ENCODE measurements at regions not wholly inside any gene's neighbourhood (a gene's known extent, or its start where the extent isn't known, plus 50 kb on each side); places are given as distances from the start of the nearest gene placed in this dataset.

GRCh38 chr10:4024516-4025245 is 239.7 kb upstream of the KLF6 start:
- H3K27me3 ChIP-seq: no peaks in the 10 kb centered on the region
- peaks cover 3% of the 10 kb centered on the region; the same call in 1 of the 2 replicates for H3K4me1 ChIP-seq
- H3K36me3 ChIP-seq: no peaks in the 10 kb centered on the region
- no peak for TF ChIP-seq CTCF (IDR thresholded peaks at IDR 0.05; ENCODE audit: low read depth, low read length)
- no peaks in the 10 kb centered on the region for H3K9me3 ChIP-seq
- H3K4me3 ChIP-seq (ENCODE audit: low read depth, low read length): no peak overlapping the region
- no peak for DNase-seq

DNA sequence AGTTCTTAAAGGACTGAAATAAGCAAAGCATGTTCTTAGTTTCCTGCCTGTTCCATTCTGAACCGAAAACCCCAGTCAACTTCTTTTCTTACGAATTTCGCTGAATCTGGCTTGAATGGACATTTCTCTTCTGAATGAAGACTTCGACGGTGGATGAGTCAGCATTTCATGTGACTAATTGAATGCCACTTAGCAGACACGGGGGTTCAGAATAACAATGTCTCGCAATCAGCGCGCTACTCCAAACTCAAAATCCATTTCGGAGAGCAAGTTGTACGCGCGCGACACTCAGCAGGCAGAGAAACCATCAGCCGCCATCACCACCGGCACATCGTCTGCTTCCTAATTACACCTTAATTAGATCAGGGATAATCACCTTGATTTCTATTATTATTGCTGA is 239.0 kb upstream of the KLF6 start:
- no peak for DNase-seq
- H3K9me3 ChIP-seq: no peaks in the 10 kb centered on the region
- H3K4me1 ChIP-seq: peaks cover 3% of the 10 kb centered on the region; the same call in 1 of the 2 replicates
- TF ChIP-seq CTCF (IDR thresholded peaks at IDR 0.05; ENCODE audit: low read depth, low read length): no peak
- no peak overlapping the region for H3K4me3 ChIP-seq (ENCODE audit: low read depth, low read length)
- H3K36me3 ChIP-seq: no peaks in the 10 kb centered on the region
- no peaks in the 10 kb centered on the region for H3K27me3 ChIP-seq

- Histone ChIP-seq H3K4me3 (ENCODE audit: low read depth, low read length) (no peak overlapping the region), H3K9me3 (no peaks in the 10 kb centered on the region), H3K36me3 (no peaks in the 10 kb centered on the region), H3K27me3 (no peaks in the 10 kb centered on the region), H3K4me1 (peaks cover 3% of the 10 kb centered on the region; the same call in 1 of the 2 replicates)
- TF ChIP-seq CTCF (IDR thresholded peaks at IDR 0.05; ENCODE audit: low read depth, low read length): no peak
- DNase-seq: no peak
Observed at GRCh38 chr10:4022473-4022872, 237.5 kb upstream of the KLF6 start.

DNA sequence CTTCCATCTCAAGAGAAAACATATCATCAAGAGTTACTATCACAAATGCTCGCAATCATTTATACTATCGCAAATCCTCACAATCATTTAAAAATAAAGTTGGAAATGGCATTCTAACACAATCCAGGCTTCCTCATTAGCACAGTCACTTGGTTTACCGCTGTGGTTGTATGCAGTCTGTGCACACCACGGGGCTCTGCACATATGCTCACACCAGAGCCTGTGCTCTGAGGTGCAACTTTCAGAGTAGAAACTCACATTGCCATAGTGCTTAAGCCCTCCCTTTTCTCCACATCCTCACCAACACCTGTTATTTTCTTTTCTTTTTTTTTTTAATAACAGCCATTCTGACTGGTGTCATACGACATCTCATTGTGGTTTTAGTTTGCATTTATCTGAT is 235.6 kb upstream of the KLF6 start:
- Histone ChIP-seq H3K4me3 (ENCODE audit: low read depth, low read length) (no peak overlapping the region), H3K27me3 (no peaks in the 10 kb centered on the region), H3K36me3 (no peaks in the 10 kb centered on the region), H3K9me3 (no peaks in the 10 kb centered on the region), H3K4me1 (peaks cover 3% of the 10 kb centered on the region; the same call in 1 of the 2 replicates)
- DNase-seq: no peak
- no peak for TF ChIP-seq CTCF (IDR thresholded peaks at IDR 0.05; ENCODE audit: low read depth, low read length)

DNA sequence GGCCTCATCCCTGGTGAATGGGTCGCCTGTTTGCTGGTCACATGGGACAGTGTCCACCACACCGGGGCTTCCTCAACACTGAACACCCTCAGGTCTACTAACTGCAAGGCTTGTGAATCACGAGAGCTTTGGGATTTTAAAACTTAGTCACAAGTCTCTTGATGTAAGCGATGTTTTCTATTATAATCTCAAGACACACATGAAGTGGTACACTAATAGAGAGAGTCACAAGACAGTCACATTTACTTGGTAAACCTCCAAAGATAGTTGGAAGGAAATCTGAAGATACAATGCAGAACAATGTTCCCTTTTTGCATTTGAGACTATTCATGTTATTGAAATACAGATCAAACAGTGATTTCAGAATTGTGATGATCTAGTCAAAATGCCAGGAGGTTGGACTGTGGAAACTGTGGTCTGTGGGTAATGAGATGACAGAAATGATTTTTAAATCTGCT is 233.1 kb upstream of the KLF6 start:
- H3K27me3 ChIP-seq: no peaks in the 10 kb centered on the region
- no peaks in the 10 kb centered on the region for H3K4me1 ChIP-seq
- H3K4me3 ChIP-seq (ENCODE audit: low read depth, low read length): no peak overlapping the region
- no peaks in the 10 kb centered on the region for H3K9me3 ChIP-seq
- DNase-seq: no peak
- no peak for TF ChIP-seq CTCF (IDR thresholded peaks at IDR 0.05; ENCODE audit: low read depth, low read length)
- no peaks in the 10 kb centered on the region for H3K36me3 ChIP-seq

- no peak for DNase-seq
- H3K27me3 ChIP-seq: no peaks in the 10 kb centered on the region
- no peak for TF ChIP-seq CTCF (IDR thresholded peaks at IDR 0.05; ENCODE audit: low read depth, low read length)
- no peaks in the 10 kb centered on the region for H3K9me3 ChIP-seq
- H3K4me3 ChIP-seq (ENCODE audit: low read depth, low read length): no peak overlapping the region
- H3K4me1 ChIP-seq: no peaks in the 10 kb centered on the region
- no peaks in the 10 kb centered on the region for H3K36me3 ChIP-seq
Observed at GRCh38 chr10:4017336-4017735, 232.3 kb upstream of the KLF6 start.
